ENCODE measurements at regions not wholly inside any gene's neighbourhood (a gene's known extent, or its start where the extent isn't known, plus 50 kb on each side); places are given as distances from the start of the nearest gene placed in this dataset.

GRCh38 chr15:91769894-91770293 lies 83.6 kb upstream of the SLCO3A1 start:
- Histone ChIP-seq H3K36me3 (replicated peaks in 1 of 2; ENCODE audit: control insufficient read depth in 1 of 2, insufficient read depth in 2 of 2, low read length in 2 of 2) (no peaks in the 10 kb centered on the region), H3K27me3 (ENCODE audit: control insufficient read depth in 1 of 2, insufficient read depth in 2 of 2, low read length in 2 of 2) (peaks cover 0 to 4% of the 10 kb centered on the region in 2 experiments; a peak in 1 of 5 replicates), H3K4me1 (ENCODE audit: insufficient read depth, low read length) (no peaks in the 10 kb centered on the region), H3K79me2 (ENCODE audit: insufficient read depth, low read length) (no peaks in the 10 kb centered on the region), H3K4me2 (ENCODE audit: low read depth, low read length) (no peak overlapping the region), H2AFZ (ENCODE audit: low read length) (no peak overlapping the region), H3K4me3 (replicated peaks in 1 of 3; ENCODE audit: insufficient read depth in 1 of 3, low read depth in 2 of 3, low read length in 3 of 3) (no peak overlapping the region), H3K9ac (ENCODE audit: insufficient read depth, low read depth, low read length) (no peak overlapping the region), H3K27ac (ENCODE audit: extremely low read length, insufficient read depth, low read length) (no peak overlapping the region), H4K20me1 (ENCODE audit: insufficient read depth, low read length) (no peaks in the 10 kb centered on the region), H3K9me3 (ENCODE audit: low read length) (no peaks in the 10 kb centered on the region)
- intact Hi-C loops (cut with micrococcal nuclease; ENCODE audit: unreplicated experiment): no loop called here
- FAIRE-seq: no peak
- 35% methylated on average over 8 of the region's 8 CpGs for WGBS (ENCODE audit: low lambda C conversion rate)
- no peak for ATAC-seq
- in situ Hi-C loops (cut with HindIII; ENCODE audit: extremely low pct_ligation_motif_present, low pct_unique_long_range_greater_than_20kb): no loop called here
- ChIA-PET CTCF (ENCODE audit: low intra/inter-chr PET ratio, low total read pairs) (no interaction called here), POLR2A (no interaction called here)
- BruUV-seq (replicated peaks): no TSS peak
- no peak for DNase-seq (ENCODE audit: low spot score)
- TF ChIP-seq PRPF4 (IDR thresholded peaks at IDR 0.05; ENCODE audit: low read depth, low read length, poor library complexity, severe bottlenecking): no peak
- TF ChIP-seq ZBTB14 (CRISPR knock-in tag; IDR thresholded peaks at IDR 0.05): no peak
- TF ChIP-seq FOSL2 (CRISPR knock-in tag; IDR thresholded peaks at IDR 0.05): no peak
- TF ChIP-seq KLF11 (CRISPR knock-in tag; IDR thresholded peaks at IDR 0.05): no peak

GRCh38 chr15:91776104-91776503 lies 77.4 kb upstream of the SLCO3A1 start:
- Histone ChIP-seq H3K27ac (ENCODE audit: extremely low read length, insufficient read depth, low read length) (no peak overlapping the region), H3K79me2 (ENCODE audit: insufficient read depth, low read length) (no peaks in the 10 kb centered on the region), H3K27me3 (ENCODE audit: control insufficient read depth in 1 of 2, insufficient read depth in 2 of 2, low read length in 2 of 2) (no peaks in the 10 kb centered on the region), H3K4me1 (ENCODE audit: insufficient read depth, low read length) (no peaks in the 10 kb centered on the region), H3K9me3 (ENCODE audit: low read length) (no peaks in the 10 kb centered on the region), H4K20me1 (ENCODE audit: insufficient read depth, low read length) (no peaks in the 10 kb centered on the region), H3K4me2 (ENCODE audit: low read depth, low read length) (no peak overlapping the region), H3K36me3 (replicated peaks in 1 of 2; ENCODE audit: control insufficient read depth in 1 of 2, insufficient read depth in 2 of 2, low read length in 2 of 2) (no peaks in the 10 kb centered on the region), H3K4me3 (replicated peaks in 1 of 3; ENCODE audit: insufficient read depth in 1 of 3, low read depth in 2 of 3, low read length in 3 of 3) (no peak overlapping the region), H2AFZ (ENCODE audit: low read length) (no peak overlapping the region), H3K9ac (ENCODE audit: insufficient read depth, low read depth, low read length) (no peak overlapping the region)
- FAIRE-seq (no peak), ATAC-seq (no peak), DNase-seq (ENCODE audit: low spot score) (no peak)
- POLR2A ChIA-PET: no interaction called here
- WGBS (ENCODE audit: low lambda C conversion rate): 0% methylated on average over 4 of the region's 4 CpGs
- no TSS peak for BruUV-seq (replicated peaks)
- CTCF ChIA-PET (ENCODE audit: low intra/inter-chr PET ratio, low total read pairs): no interaction called here
- no peak for TF ChIP-seq RARG (CRISPR knock-in tag; IDR thresholded peaks at IDR 0.05; ENCODE audit: low read depth)
- intact Hi-C loops (cut with micrococcal nuclease; ENCODE audit: unreplicated experiment) (no loop called here), in situ Hi-C loops (cut with HindIII; ENCODE audit: extremely low pct_ligation_motif_present, low pct_unique_long_range_greater_than_20kb) (no loop called here)

Data from HepG2 (cell line).